ENCODE measurements at regions not wholly inside any gene's neighbourhood (a gene's known extent, or its start where the extent isn't known, plus 50 kb on each side); places are given as distances from the start of the nearest gene placed in this dataset.

DNA sequence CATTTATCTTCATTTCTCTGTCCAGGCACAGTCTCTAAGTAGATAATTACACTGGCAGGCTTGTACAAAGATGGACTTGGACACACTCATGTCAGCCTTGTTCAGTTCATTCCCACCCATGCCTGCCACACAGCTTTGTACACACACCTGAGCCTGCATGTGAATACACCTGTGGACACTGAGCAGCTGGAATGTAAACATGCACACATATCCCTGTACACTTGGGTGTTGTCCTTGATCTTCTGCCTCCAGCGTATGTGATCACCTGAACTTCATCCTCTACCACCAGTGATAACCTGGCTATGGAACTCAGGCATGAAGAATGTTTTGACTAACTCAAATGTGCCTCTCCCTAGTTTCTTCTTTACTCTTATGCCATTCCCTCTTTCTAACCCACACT, 190.6 kb downstream of the DHX35 start:
- DNase-seq (ENCODE audit: low read depth in 4 of 4, low spot score in 2 of 4) = no peak

DNA sequence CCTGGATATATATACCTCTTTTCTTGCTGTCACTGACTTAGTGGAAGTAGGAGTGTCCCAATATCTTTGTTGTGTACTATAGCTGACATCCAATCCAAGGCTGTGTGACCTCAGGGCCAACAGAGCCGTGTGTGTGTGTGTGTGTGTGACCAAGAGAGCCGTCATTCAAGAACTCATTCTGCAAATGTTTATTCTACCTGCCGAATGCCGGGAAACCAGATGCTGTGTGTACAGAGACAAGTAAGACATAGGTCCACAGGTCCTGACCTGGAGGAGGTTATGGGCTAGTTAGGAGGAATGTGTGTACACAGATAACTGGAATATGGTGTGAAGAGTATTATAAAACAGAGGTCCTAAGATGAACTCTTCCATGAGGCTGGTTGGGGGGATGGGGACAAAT, 190.0 kb downstream of the DHX35 start:
- peak in 2 of 4 donors; percentile 23 to 28 for DNase-seq (ENCODE audit: low read depth in 4 of 4, low spot score in 2 of 4)

DNA sequence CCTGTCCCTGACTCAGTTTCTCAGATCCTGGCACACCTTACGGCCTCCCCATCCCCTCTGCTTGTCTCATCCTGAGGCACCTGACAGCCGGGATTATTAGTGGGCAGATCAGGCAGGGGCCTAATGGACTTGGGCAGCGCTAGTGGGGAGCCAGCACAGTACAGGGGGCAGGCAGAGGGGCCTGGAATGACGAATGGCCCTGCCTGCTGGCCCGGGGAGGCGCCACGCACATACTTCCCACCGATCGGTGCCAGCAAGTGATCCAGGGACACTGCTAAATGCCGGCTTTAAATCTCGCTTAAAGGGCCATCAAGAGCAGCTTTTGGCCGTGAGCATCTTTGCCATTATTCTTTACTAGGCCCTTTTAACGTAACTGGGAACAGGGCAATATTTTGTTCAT, 188.4 kb downstream of the DHX35 start:
- DNase-seq (ENCODE audit: low read depth in 4 of 4, low spot score in 2 of 4) = no peak

DNA sequence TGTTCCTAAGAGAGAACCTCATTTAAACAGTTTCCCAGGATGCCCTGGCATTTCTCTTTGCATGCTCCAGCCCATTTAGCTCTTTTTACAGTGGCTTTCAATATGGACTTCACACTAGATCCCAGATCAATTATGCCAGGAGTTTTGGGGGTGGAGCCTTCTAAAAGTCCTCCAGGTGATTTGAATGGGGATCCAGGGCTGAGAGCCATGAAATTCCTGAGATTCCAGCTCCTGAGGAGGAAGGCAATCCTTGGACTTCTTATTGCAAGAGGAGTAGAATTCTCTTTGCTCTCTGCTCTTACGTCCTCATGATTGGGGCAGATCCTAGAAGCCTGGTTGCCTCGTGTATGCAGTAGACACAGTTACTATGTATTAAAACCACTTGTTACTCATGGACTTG, 184.2 kb downstream of the DHX35 start:
- no peak for DNase-seq (ENCODE audit: low read depth in 4 of 4, low spot score in 2 of 4)

DNA sequence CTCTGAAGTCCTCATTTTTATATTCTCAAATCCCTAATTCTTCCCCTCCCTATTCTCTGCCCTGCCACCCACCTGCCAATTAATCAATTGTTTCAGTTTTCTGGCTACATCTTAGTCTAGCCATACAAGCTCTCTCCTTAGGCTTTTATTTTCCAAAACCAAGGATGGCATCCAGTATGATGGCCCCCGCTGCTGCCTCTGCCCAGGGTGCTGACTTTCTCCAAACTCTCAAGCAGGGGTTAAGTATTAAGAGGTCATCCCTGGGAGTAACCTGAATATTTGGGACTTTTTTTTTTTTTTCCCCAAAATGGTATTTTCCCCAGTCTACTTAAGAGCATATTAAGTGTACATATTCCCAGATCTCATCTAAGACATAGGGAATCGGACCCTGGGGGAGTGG, 183.8 kb downstream of the DHX35 start:
- DNase-seq (ENCODE audit: low read depth in 4 of 4, low spot score in 2 of 4) = no peak

DNA sequence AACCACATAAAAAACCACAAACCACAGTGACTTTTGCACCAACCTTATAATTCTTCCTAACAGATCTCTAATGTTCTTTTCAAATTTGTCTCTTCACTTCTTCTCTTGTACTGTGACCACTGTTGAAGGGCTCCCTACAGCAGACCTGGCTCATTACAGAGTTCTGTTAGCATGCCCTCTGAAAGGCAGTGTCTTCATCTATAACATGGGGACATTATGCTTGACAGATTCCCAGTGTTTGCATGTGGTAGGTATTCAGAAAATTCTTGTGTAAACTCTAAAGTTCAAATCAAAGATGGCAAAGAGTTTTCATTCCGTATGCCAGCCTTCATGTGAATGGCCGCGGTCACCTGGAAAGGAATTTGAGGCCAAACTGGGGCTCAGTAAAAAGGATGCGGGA, 182.6 kb downstream of the DHX35 start:
- DNase-seq (ENCODE audit: low read depth in 4 of 4, low spot score in 2 of 4) = no peak

DNA sequence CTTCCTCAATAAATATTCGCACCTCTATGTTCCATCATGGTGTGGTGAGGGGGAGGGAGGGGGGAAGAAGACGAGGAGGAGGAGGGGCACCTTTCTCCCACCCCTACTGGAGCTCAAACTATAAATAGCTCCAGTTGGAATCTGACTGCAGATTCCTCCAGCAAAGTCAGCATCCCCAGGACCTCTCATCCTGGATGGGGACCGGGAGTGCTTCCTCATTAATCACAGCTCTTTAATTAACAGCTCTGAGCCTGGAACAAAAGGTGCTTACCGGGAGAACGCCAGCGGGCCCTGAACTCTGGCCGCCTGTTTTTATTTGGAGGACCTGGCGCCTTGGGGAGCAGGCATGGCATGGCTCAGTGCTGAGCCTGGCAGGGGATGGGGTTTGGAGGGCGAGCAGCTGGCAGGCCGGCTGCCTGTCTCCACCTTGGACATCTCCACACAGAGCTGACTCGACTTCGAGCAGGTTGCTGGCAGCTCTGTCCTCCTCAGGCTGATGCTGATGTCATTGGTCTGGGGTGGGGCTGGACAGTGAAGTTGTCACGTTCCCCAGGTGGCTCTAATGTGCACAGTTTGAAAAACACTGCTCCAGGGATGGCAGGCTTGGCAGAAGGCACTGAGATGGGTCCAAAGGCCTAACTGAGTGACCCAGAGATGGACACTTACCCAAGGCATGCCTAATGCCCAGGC, 180.4 kb downstream of the DHX35 start:
- DNase-seq (ENCODE audit: low read depth in 4 of 4, low spot score in 2 of 4) = no peak

DNA sequence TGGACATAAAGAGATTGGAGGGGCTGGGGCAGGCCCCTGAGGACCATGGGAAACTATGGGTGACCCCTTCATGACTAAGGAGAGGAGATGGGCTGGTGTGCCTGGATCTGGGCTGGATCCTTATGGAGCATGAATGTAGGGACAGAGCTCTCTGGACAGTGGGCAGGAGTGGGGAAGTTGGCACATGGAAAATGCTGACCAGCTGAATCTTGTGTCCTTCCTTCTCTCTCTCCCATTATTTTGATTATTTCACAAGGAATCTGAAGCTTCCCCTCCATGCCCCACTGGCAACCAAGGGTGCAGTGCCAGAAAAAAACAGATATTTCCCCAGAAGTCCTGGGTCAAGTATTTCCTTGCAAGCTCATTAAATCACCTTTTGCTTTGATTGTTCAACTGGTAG, 175.2 kb downstream of the DHX35 start:
- DNase-seq (ENCODE audit: low read depth in 4 of 4, low spot score in 2 of 4) = no peak

DNA sequence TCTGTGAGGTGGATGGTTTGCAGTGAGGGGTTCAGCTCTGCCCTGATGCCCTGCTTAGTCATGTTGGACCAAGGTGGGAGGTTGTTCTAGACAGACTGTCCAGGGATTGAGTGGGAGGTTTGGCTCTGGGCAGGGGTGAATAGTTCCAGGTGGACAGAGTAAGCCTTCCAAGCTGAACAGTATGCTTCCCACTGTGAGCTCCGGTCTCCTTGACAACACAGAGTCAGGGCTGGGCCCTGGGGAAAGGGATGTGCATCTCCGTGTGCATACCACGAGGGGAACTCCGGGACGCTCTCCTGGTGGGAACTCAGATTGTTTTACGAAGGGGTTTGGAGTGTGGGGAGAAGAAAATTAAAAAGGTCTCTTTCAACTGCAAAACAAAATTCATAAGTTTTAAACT, 174.7 kb downstream of the DHX35 start:
- no peak for DNase-seq (ENCODE audit: low read depth in 4 of 4, low spot score in 2 of 4)

DNA sequence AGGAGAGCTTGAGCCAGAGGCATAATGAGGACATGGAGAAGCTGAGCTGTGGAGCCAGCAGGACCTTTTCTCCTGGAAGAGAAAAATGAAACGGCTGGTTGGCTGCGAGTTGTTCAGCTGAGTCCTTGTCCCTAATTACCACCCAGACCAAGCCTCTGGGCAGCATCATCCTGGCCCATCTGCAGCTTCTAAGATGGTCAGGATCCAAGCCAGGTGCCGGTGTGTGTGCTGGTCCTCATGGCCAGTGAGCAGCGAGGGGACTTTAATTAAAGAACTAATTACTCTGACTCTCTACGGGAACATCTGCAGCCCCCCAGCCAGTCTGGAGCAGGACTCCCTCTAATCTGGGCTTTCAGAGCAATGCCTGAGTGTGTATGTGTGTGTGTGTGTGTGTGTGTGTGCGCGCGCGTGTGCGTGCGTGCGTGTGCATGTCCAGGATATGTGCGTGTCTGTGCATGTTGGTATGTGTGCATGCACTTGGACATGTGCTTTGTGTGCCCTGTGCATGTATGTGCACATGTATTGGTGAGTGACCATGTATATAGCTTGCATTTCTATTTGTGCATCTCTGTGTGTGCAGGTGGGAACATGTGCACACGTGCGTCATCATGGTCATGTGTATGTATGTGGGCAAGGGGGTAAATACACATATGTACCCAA, 173.9 kb downstream of the DHX35 start:
- DNase-seq (ENCODE audit: low read depth in 4 of 4, low spot score in 2 of 4) = no peak

DNA sequence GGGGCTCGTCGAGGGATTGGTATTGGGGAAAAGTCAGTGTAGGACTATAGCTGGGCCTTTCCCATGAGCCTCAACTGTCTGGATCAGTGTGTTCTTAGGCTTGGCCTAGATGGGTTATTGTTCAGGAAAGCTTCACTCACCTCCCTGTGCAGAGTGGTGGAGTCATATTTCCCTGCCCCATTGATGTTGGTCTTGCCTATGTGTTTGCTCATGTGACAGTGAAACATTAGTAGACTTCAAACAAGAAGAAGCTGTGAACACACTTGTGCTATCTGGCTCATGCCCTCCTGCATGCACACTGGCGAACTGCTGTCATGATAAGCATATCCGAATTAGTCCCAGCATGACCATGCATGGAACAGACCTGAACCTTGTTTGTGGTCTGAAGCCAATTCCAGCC, 171.1 kb downstream of the DHX35 start:
- DNase-seq (ENCODE audit: low read depth in 4 of 4, low spot score in 2 of 4) = no peak

DNA sequence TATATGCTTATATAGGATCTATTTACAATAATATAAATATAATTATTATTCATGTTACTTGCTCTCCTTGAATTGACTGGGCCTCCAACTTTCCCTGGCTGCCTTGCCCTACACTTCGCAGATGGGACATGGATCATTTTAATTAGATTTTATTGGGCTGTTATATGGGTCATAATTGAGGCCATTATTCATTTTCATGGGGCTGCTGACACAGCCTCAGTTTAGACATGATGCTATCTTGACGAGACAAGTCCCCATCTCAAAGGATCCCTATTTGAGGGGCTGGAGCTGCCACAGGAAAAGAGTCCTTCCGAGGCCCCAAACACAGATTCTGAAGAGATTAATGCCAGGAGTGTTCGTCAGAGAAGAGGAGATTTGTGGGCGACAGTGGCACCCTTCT, 170.4 kb downstream of the DHX35 start:
- DNase-seq (ENCODE audit: low read depth in 4 of 4, low spot score in 2 of 4) = no peak

DNA sequence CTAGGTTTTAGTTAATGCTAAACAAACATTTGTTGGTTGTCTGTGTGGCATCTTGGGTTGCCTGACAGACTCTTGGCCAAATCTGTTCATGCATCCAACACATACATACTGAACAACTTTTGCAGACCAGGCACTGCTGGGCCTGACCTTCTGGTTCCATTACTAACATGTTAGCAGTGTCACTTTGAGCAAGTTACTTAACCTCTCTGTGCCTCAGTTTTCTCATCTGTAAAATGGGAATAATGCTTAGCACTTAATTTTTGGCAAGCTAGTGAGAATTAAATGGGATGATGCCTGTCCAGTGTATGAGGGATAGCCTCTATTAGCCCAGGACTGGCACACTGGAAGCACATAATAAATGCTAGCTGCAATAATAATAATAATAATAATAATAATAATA, 169.9 kb downstream of the DHX35 start:
- no peak for DNase-seq (ENCODE audit: low read depth in 4 of 4, low spot score in 2 of 4)

DNA sequence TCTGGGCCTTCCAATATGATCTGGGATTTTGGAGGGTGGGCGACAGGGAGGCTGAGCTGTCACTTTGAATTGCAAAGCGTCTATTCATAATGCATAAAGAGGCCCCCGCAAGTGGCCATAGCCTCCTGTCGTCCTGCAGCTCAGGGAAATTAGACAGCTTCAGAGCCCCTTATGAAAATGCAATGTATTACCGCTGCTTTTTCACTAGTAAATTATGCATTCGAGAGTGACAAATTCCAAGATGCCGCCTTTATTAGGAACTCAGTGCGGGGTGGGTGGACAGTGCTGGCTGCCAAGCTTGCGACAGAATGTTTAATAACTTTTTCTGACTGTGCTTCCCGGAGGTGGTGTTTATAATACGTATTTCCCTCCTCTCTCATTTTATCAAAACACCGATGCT, 168.5 kb downstream of the DHX35 start:
- no peak for DNase-seq (ENCODE audit: low read depth in 4 of 4, low spot score in 2 of 4)

DNA sequence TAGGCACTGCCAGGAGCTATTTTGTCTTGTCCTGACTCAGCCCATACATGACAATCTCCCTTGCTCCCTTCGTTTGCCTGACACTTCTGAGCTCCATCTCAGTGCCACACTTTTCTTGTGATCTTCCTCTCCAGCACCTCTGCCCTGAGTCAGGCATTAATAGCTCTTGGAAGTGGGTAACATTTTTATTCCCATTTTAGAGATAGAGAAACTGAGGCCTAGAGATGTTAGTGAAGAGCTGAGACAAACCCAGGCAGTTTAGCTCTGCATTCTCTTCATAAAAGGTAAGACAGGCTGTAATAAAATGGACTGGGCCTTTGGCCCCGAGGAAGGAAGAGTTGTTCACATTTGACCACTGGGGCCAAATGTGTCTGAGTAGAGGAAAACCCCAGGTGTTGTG, 167.4 kb downstream of the DHX35 start:
- DNase-seq (ENCODE audit: low read depth in 4 of 4, low spot score in 2 of 4) = no peak

DNA sequence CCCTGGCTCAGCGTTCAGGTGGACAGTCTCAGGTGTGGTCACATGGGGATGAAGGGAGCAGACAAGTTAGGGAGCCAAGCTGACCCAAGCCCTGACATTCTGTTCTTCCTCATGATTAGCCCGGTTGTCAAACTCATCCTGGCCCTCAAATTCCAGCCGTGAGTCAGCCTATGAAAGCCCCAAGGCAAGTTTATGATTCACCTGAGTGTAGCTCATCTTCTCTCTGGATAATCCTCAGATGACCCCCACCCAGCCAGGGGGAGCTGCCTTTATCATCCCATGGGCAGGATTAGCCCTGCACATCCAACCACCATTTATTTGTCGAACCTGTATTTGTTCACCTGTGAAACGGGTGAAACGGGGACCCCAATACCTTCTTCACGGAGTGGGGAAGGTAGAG, 161.9 kb downstream of the DHX35 start:
- no peak for DNase-seq (ENCODE audit: low read depth in 4 of 4, low spot score in 2 of 4)

DNA sequence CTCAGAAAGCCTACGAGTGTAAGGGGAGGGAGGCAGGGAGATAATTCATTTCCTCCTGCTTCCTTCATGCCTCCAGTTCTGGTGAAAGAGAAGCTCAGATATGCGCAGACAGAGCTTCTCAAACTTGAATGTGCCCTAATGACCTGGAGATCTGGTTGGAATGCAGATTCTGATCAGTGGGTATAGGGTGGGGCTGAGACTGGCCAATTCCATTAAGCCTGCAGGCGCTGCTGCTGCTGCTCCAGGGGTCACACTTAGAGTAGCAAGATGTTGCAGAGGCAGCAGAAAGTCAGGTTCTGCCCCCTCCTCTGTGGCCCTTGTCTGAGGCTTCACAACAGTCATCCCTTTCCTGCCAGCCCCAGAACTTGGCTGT, 161.0 kb downstream of the DHX35 start:
- DNase-seq (ENCODE audit: low read depth in 4 of 4, low spot score in 2 of 4) = no peak

DNA sequence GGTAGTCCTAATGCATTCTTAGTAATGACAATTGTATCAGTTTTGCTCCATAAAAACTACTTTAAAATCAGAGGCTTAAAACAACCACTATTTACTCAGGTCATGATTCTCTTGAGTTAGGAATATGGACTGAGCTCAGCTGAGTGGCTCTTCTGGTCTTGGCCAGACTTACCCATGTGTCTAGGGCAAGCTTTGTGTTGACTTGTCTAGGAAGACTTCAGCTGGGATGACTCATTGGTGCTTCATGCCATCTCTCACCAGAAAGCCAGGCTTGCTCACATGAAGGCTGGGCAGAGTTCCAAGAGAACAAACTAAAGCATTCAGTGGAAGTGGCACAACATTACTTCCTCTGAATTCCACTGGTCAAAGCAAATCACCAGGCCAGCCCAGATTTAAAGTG, 155.3 kb downstream of the DHX35 start:
- no peak for DNase-seq (ENCODE audit: low read depth in 4 of 4, low spot score in 2 of 4)

DNA sequence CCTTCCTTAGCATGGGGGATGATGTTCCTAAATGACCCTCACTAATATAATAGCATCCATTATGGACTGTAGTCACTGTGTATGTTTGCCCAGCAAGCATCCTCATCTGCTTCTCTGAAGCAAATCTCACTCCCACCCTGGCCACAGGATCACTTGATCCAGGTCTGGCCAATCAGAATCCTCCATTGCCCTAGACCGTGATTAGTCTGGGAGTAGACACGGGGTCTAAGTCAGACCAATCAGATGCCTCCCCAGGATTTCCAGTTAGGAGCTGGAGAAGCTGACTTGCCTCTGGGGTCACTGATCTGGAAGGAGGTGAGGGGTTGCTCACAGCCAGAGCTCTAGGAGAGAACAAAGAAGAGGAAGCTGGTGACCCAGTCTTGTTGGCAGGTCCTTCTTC, 153.9 kb downstream of the DHX35 start:
- DNase-seq (ENCODE audit: low read depth in 4 of 4, low spot score in 2 of 4) = no peak

DNA sequence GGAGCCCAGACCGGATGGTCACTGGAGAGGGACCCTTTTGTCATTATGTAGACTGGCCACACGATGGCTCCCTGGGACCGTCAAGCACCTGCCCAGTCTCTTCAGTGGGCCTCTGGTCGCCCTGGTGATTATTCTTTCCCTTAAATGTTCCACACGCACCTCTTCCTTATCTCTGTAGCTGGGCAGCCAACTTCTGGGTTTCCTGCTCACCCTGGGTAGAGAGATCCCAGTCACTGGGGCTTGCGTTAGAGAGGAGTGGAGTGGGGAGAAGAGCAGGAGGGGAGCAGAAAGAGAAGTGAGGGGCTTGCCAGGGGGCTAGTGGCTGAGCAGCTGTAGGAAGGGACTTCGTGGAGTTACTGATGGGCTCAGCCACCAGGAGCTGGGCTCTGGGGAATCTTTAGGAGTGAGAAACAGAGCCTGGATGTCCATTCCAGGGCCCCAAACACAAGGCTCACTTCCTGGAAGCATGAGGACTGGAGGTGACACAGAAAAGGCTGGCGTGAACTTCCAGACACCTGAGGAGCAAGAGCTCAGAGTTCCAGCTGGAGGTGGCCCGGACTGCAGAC, 150.1 kb downstream of the DHX35 start:
- DNase-seq (ENCODE audit: low read depth in 4 of 4, low spot score in 2 of 4) = peak; percentile 31 to 59 (median 48)

DNA sequence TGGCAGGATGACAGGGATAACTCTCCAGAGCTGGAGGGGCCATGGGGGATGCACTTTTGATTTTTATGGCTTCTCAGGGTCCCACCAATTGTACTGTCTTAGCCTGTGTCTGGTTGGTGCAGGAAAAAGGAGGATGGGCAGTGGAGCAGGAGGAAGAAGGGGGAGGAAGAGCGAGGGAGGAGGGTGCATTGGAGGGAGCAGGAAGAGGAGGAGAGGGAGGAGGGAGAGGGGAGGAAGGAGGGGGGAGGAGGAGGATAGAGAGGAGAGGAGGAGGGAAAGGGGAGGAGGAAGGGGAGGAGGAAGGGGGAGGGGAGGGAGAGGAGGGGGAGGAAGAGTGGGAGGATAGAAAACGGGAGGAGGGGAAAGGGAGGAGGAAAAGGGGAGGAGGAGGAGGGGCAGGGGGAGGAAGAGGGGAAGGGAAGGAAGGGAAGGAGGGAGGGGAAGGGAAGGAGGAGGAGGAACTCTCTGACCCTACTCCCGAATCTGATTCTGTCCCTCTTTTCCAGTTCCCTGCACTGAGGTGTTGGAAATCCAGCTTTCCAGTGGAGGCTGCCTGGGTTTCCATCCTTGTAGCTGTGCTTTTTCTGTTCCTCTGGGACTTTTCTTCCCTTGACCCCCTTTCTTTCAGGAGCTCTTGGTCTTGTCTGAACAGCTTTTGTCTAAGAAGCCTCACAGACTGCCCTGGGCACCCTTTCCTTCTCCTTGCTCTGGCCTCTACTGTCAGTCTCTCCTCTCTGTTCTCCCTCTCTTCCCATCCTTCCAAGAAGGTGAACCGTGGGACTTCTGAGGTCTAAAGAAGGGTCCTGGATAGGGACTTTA, 149.4 kb downstream of the DHX35 start:
- DNase-seq (ENCODE audit: low read depth in 4 of 4, low spot score in 2 of 4) = no peak

DNA sequence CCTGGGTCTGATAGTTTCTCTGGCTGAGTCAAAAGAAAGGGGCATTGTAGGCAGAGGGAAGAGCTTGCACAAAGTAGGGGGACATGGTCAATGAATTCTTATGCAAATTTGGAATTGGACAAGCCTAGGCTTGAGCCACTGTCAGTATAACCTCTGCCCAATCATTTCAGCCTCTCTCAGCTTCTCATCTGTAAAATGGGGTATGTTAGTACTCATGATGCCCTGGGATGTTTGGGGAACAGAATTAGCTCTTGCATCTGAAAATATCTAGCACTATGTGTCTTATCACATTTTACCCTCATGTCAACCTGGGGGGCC, 148.6 kb downstream of the DHX35 start:
- no peak for DNase-seq (ENCODE audit: low read depth in 4 of 4, low spot score in 2 of 4)

Data from left renal cortex interstitium (tissue), 4 donors.